ENCODE measurements at regions not wholly inside any gene's neighbourhood (a gene's known extent, or its start where the extent isn't known, plus 50 kb on each side); places are given as distances from the start of the nearest gene placed in this dataset.

DNA sequence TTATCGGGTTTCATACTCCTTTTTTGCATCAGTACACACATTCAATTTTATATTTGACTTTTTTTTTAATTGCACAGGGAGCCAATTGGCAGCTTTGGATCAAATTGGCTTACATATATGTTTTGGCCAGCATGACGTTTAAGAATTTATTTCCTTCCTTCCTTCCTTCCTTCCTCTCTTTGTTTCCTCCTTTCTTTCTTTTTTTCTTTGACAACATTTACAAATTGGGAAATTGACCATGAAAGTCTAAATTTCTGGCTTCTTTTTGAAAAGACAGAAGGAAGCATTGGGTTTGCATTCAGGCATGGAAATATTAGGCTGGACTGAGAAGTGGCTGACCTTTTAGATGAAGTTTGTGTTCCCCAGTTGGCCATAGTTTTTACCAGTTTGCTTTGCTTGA is 103.4 kb upstream of the IGSF10 start:
- H3K23me2 ChIP-seq (ENCODE audit: low read depth, low read length), result no peaks in the 10 kb centered on the region
- no peak overlapping the region for H2BK20ac ChIP-seq (ENCODE audit: low read length)
- H3K9me3 ChIP-seq (ENCODE audit: insufficient read depth in 2 of 2, low read depth in 1 of 2, low read length in 1 of 2), result peaks cover 0 to 3% of the 10 kb centered on the region in 2 experiments; a peak in 1 of 4 replicates
- H3K4ac ChIP-seq (replicated peaks; ENCODE audit: insufficient read length, low read depth, low read length), result no peak overlapping the region
- H3K14ac ChIP-seq (ENCODE audit: insufficient read length), result no peak overlapping the region
- H3K79me1 ChIP-seq (ENCODE audit: low read depth, low read length), result no peaks in the 10 kb centered on the region
- no peak overlapping the region for H3K56ac ChIP-seq (replicated peaks; ENCODE audit: insufficient read length, low read depth, low read length)
- H3K9ac ChIP-seq (replicated peaks in 1 of 4; ENCODE audit: extremely low read depth in 1 of 4, low read depth in 3 of 4, low read length in 3 of 4), result no peak overlapping the region
- no peaks in the 10 kb centered on the region for H3K36me3 ChIP-seq (ENCODE audit: control insufficient read depth in 2 of 4, insufficient read depth in 4 of 4, low read length in 3 of 4)
- no peak overlapping the region for H2AK5ac ChIP-seq (ENCODE audit: low read depth, low read length)
- H2BK120ac ChIP-seq (replicated peaks; ENCODE audit: low read depth, low read length), result no peak overlapping the region
- 98% methylated on average over 2 of the region's 2 CpGs; no CpG with 5 or more reads in 1 of the 2 experiments for WGBS, 2 experiments (ENCODE audit: extremely low coverage in 1 of 2, insufficient coverage in 1 of 2, insufficient read length in 1 of 2, insufficient replicate concordance in 2 of 2, low coverage in 1 of 2, low lambda C conversion rate in 2 of 2, missing lambda C conversion rate in 1 of 2)
- no peak overlapping the region for H2AFZ ChIP-seq (ENCODE audit: low read length)
- H4K8ac ChIP-seq (ENCODE audit: extremely low read depth, insufficient read depth, low read length), result no peak overlapping the region
- H3K4me2 ChIP-seq (ENCODE audit: insufficient read depth in 1 of 2, low read depth in 2 of 2, low read length in 2 of 2), result no peak overlapping the region
- peaks cover 0 to 8% (median 3%) of the 10 kb centered on the region in 4 experiments; a peak in 3 of 7 replicates for H3K4me1 ChIP-seq (replicated peaks in 1 of 4; ENCODE audit: control insufficient read depth in 3 of 4, insufficient read depth in 4 of 4, low read length in 3 of 4)
- H3K79me2 ChIP-seq (ENCODE audit: control insufficient read depth in 1 of 2, insufficient read depth in 2 of 2, low read length in 2 of 2), result no peaks in the 10 kb centered on the region
- H3K18ac ChIP-seq (ENCODE audit: extremely low read depth, low read length), result no peak overlapping the region
- CTCF ChIA-PET (ENCODE audit: partially characterized antibody), result interaction anchor here (1.3 kb wide), 1 partner anchor 96 kb away, joined by 3 read pairs; no protein-coding TSS in a partner anchor
- no peak overlapping the region for H2BK15ac ChIP-seq (ENCODE audit: low read length)
- no peak overlapping the region for H3K23ac ChIP-seq (ENCODE audit: insufficient read length)
- no peak overlapping the region for H3K27ac ChIP-seq (ENCODE audit: low read depth, low read length)
- H4K20me1 ChIP-seq (replicated peaks in 1 of 2; ENCODE audit: control insufficient read depth in 1 of 2, insufficient read depth in 2 of 2, low read length in 2 of 2), result no peaks in the 10 kb centered on the region
- H4K91ac ChIP-seq (replicated peaks; ENCODE audit: insufficient read length, low read length), result no peak overlapping the region
- POLR2A ChIA-PET (ENCODE audit: partially characterized antibody), result no interaction called here
- DNase-seq (ENCODE audit: low read depth in 1 of 2, low spot score in 2 of 2) (no peak), FAIRE-seq (no peak)
- H2BK12ac ChIP-seq (ENCODE audit: low read depth, low read length), result no peak overlapping the region
- no peaks in the 10 kb centered on the region for H3K27me3 ChIP-seq (replicated peaks in 1 of 4; ENCODE audit: control insufficient read depth in 3 of 4, extremely low read depth in 1 of 4, insufficient read depth in 3 of 4, low read length in 3 of 4)
- H2BK5ac ChIP-seq (ENCODE audit: low read depth, low read length), result no peak overlapping the region
- H4K5ac ChIP-seq (ENCODE audit: insufficient read length, low read depth, low read length), result no peak overlapping the region
- H3K4me3 ChIP-seq (ENCODE audit: extremely low read depth in 1 of 4, insufficient read depth in 2 of 4, low read depth in 3 of 4, low read length in 4 of 4), result no peak overlapping the region
- TF ChIP-seq RAD21 (IDR thresholded peaks at IDR 0.05 in 1 of 2, conservative IDR thresholded peaks at IDR 0.05 in 1 of 2; ENCODE audit: low read depth in 2 of 2, low read length in 2 of 2) (no peak), CEBPB (IDR thresholded peaks at IDR 0.05; ENCODE audit: low read depth, low read length) (no peak), TAF7 (optimal IDR thresholded peaks at IDR 0.05; ENCODE audit: borderline replicate concordance, low read depth, low read length) (no peak), BCL11A (IDR thresholded peaks at IDR 0.05; ENCODE audit: low read depth in 2 of 2, low read length in 2 of 2) (no peak), KDM1A (IDR thresholded peaks at IDR 0.05; ENCODE audit: borderline replicate concordance, low read length) (no peak), RFX5 (IDR thresholded peaks at IDR 0.05; ENCODE audit: borderline replicate concordance, low read depth, low read length) (no peak), CBX5 (IDR thresholded peaks at IDR 0.05; ENCODE audit: low read depth, low read length) (no peak), POLR2AphosphoS5 (IDR thresholded peaks at IDR 0.05; ENCODE audit: low read depth, low read length) (no peak), TCF12 (IDR thresholded peaks at IDR 0.05; ENCODE audit: low read depth, low read length) (no peak), RNF2 (IDR thresholded peaks at IDR 0.05; ENCODE audit: borderline replicate concordance, low read depth, low read length, missing control alignments, poor library complexity, severe bottlenecking) (no peak)
- TF ChIP-seq, protein P1, sequence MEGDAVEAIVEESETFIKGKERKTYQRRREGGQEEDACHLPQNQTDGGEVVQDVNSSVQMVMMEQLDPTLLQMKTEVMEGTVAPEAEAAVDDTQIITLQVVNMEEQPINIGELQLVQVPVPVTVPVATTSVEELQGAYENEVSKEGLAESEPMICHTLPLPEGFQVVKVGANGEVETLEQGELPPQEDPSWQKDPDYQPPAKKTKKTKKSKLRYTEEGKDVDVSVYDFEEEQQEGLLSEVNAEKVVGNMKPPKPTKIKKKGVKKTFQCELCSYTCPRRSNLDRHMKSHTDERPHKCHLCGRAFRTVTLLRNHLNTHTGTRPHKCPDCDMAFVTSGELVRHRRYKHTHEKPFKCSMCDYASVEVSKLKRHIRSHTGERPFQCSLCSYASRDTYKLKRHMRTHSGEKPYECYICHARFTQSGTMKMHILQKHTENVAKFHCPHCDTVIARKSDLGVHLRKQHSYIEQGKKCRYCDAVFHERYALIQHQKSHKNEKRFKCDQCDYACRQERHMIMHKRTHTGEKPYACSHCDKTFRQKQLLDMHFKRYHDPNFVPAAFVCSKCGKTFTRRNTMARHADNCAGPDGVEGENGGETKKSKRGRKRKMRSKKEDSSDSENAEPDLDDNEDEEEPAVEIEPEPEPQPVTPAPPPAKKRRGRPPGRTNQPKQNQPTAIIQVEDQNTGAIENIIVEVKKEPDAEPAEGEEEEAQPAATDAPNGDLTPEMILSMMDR (IDR thresholded peaks at IDR 0.05; ENCODE audit: control extremely low read depth in 1 of 3, insufficient read depth in 1 of 3, low read depth in 1 of 3, low read length in 3 of 3), result no peak
